Hepatocyte (in vitro differentiated cells): ENCODE measurements at regions not wholly inside any gene's neighbourhood (a gene's known extent, or its start where the extent isn't known, plus 50 kb on each side); places are given as distances from the start of the nearest gene placed in this dataset.

Source experiments
- CTCF ChIP-seq: fragments of 200-600 bp; sonication (generic); IDR thresholded peaks from 2 replicates; pipeline ENCODE4 v1.5.1; 2016; ENCODE audit warnings: antibody characterized with exemption, mild to moderate bottlenecking; ENCODE audit not compliant: poor library complexity
- EZH2 ChIP-seq: fragments of 200-600 bp; sonication (generic); IDR thresholded peaks from 2 replicates; pipeline ENCODE4 v1.6.1; 2016; ENCODE audit warnings: antibody characterized with exemption, mild to moderate bottlenecking, borderline replicate concordance
- EZH2phosphoT487 ChIP-seq: fragments of 200-600 bp; sonication (generic); IDR thresholded peaks from one replicate; pipeline ENCODE4 v1.6.1; 2018; ENCODE audit warnings: antibody characterized with exemption, mild to moderate bottlenecking, low read depth, moderate library complexity; ENCODE audit not compliant: unreplicated experiment, severe bottlenecking

- no peak for TF ChIP-seq EZH2
- TF ChIP-seq CTCF, result no peak
- TF ChIP-seq EZH2phosphoT487, result no peak
Measured at GRCh38 chr20:48463096-48463720, 364.6 kb downstream of the PREX1 start.
